K562 (cell line): ENCODE measurements at regions not wholly inside any gene's neighbourhood (a gene's known extent, or its start where the extent isn't known, plus 50 kb on each side); places are given as distances from the start of the nearest gene placed in this dataset.

ENCODE experiments used
- ATF2 ChIP-seq: sonication (generic); formaldehyde crosslinking; IDR thresholded peaks from 2 replicates; pipeline ENCODE4 v1.8.1; 2022; ENCODE audit warnings: missing genetic modification reagents
- E2F4 ChIP-seq: sonication (generic); formaldehyde crosslinking; IDR thresholded peaks from 2 replicates; pipeline ENCODE4 v1.8.0; 2022; ENCODE audit warnings: mild to moderate bottlenecking, low read depth, missing genetic modification reagents
- HDAC8 ChIP-seq: fragments of 450-650 bp; IDR thresholded peaks from 2 replicates; pipeline ENCODE4 v1.6.1; 2016; ENCODE audit warnings: mild to moderate bottlenecking, missing genetic modification characterization, moderate library complexity, missing compliant biosample characterization
- HINFP ChIP-seq: fragments of 450-650 bp; conservative IDR thresholded peaks from 2 replicates; pipeline ENCODE4 v1.6.1; 2016; ENCODE audit warnings: missing genetic modification characterization, low read depth, mild to moderate bottlenecking, control low read depth, missing compliant biosample characterization
- HOMEZ ChIP-seq: fragments of 250-450 bp; sonication (Bioruptor Pico); IDR thresholded peaks from 2 replicates; pipeline ENCODE4 v1.4.0; 2020; ENCODE audit warnings: mild to moderate bottlenecking, moderate library complexity
- MIER1 ChIP-seq: fragments of 450-650 bp; IDR thresholded peaks from 2 replicates; pipeline ENCODE4 v1.6.1; 2016; ENCODE audit warnings: antibody characterized with exemption, mild to moderate bottlenecking, low read depth
- MLX ChIP-seq, 2 experiments: fragments of 450-650 bp in 1 of 2; sonication (generic) in 1 of 2; formaldehyde crosslinking; conservative IDR thresholded peaks; 2 replicates each; pipeline versions ENCODE4 v1.4.0 to v1.8.1; 2020 to 2022; ENCODE audit warnings: mild to moderate bottlenecking in 1 of 2, missing genetic modification reagents in 1 of 2
- OTX1 ChIP-seq: fragments of 450-650 bp; formaldehyde crosslinking; IDR thresholded peaks from 2 replicates; pipeline ENCODE4 v1.4.0; 2022; ENCODE audit warnings: mild to moderate bottlenecking
- PATZ1 ChIP-seq: fragments of 250-450 bp; sonication (Bioruptor Pico); IDR thresholded peaks from 2 replicates; pipeline ENCODE4 v1.5.0; 2020; ENCODE audit warnings: mild to moderate bottlenecking, borderline replicate concordance
- PCBP2 ChIP-seq: fragments of 200-400 bp; formaldehyde crosslinking; IDR thresholded peaks from 2 replicates; pipeline ENCODE4 v1.6.1; 2018; ENCODE audit warnings: low read length, low read depth, mild to moderate bottlenecking, moderate library complexity; ENCODE audit not compliant: poor library complexity, severe bottlenecking
- PTRF ChIP-seq: fragments of 450-650 bp; IDR thresholded peaks from 2 replicates; pipeline ENCODE4 v1.6.1; 2016; ENCODE audit warnings: mild to moderate bottlenecking, missing genetic modification characterization, missing compliant biosample characterization
- RBFOX2 ChIP-seq: fragments of 200-400 bp; formaldehyde crosslinking; IDR thresholded peaks from 2 replicates; pipeline ENCODE4 v1.6.1; 2017; ENCODE audit warnings: low read depth, mild to moderate bottlenecking, low read length, moderate library complexity
- RBM34 ChIP-seq: fragments of 200-400 bp; formaldehyde crosslinking; IDR thresholded peaks from 2 replicates; pipeline ENCODE4 v1.6.1; 2018; ENCODE audit warnings: low read length, borderline replicate concordance; ENCODE audit not compliant: insufficient read depth
- SFPQ ChIP-seq: fragments of 200-400 bp; formaldehyde crosslinking; IDR thresholded peaks from 2 replicates; pipeline ENCODE4 v1.6.1; 2017; ENCODE audit warnings: mild to moderate bottlenecking, low read depth, low read length, moderate library complexity
- SMAD4 ChIP-seq: fragments of 250-450 bp; sonication (Bioruptor Pico); conservative IDR thresholded peaks from 2 replicates; pipeline ENCODE4 v1.8.0; 2021; ENCODE audit warnings: inconsistent platforms, mild to moderate bottlenecking, moderate library complexity
- YBX1 ChIP-seq: fragments of 450-650 bp; IDR thresholded peaks from 2 replicates; pipeline ENCODE4 v1.7.1; 2016; ENCODE audit warnings: mild to moderate bottlenecking

GRCh38 chr11:57903441-57904123, 120.1 kb upstream of the OR9Q1 start (continued):
- TF ChIP-seq ATF2 (no peak), SMAD4 (CRISPR knock-in tag) (peak; percentile 70), MIER1 (no peak), RBFOX2 (no peak), PCBP2 (no peak), SFPQ (no peak), E2F4 (CRISPR knock-in tag) (no peak), HDAC8 (no peak), HINFP (no peak), OTX1 (CRISPR knock-in tag) (no peak), HOMEZ (CRISPR knock-in tag) (no peak), RBM34 (no peak), YBX1 (no peak), PTRF (tag) (no peak), PATZ1 (no peak), MLX (CRISPR knock-in tag; conservative IDR thresholded peaks at IDR 0.05) (no peak)
